ENCODE measurements at regions not wholly inside any gene's neighbourhood (a gene's known extent, or its start where the extent isn't known, plus 50 kb on each side); places are given as distances from the start of the nearest gene placed in this dataset.

GRCh38 chr7:14960721-14961120 is 58.2 kb upstream of the DGKB start:
- no peaks in the 10 kb centered on the region for H3K36me3 ChIP-seq (ENCODE audit: insufficient read depth in 1 of 2, low read depth in 1 of 2)
- H3K9me3 ChIP-seq: no peaks in the 10 kb centered on the region
- 51 to 61% (median 52%) methylated on average over 3 of the region's 3 CpGs for WGBS, 3 donors
- ATAC-seq: no peak
- H3K27me3 ChIP-seq (ENCODE audit: insufficient read depth in 3 of 3, low read length in 2 of 3): peaks cover 0 to 2% (median 0%) of the 10 kb centered on the region in 3 donors
- TF ChIP-seq CTCF (IDR thresholded peaks at IDR 0.05): no peak
- H3K4me3 ChIP-seq: no peak overlapping the region
- no peak for DNase-seq
- no peak overlapping the region for H3K27ac ChIP-seq
- no peaks in the 10 kb centered on the region for H3K4me1 ChIP-seq
- intact Hi-C loops (cut with DNase I): no loop called here

GRCh38 chr7:14959339-14959738 is 56.8 kb upstream of the DGKB start:
- Histone ChIP-seq H3K36me3 (ENCODE audit: insufficient read depth in 1 of 2, low read depth in 1 of 2) (no peaks in the 10 kb centered on the region), H3K27me3 (ENCODE audit: insufficient read depth in 3 of 3, low read length in 2 of 3) (peaks cover 0 to 2% (median 0%) of the 10 kb centered on the region in 3 donors), H3K9me3 (no peaks in the 10 kb centered on the region), H3K4me3 (no peak overlapping the region), H3K27ac (no peak overlapping the region), H3K4me1 (no peaks in the 10 kb centered on the region)
- intact Hi-C loops (cut with DNase I): no loop called here
- no peak for TF ChIP-seq CTCF (IDR thresholded peaks at IDR 0.05)
- DNase-seq: no peak
- no peak for ATAC-seq

GRCh38 chr7:14954035-14954434 is 51.5 kb upstream of the DGKB start:
- Histone ChIP-seq H3K9me3 (no peaks in the 10 kb centered on the region), H3K27me3 (ENCODE audit: insufficient read depth in 3 of 3, low read length in 2 of 3) (no peaks in the 10 kb centered on the region), H3K4me3 (no peak overlapping the region), H3K4me1 (no peaks in the 10 kb centered on the region), H3K27ac (no peak overlapping the region), H3K36me3 (ENCODE audit: insufficient read depth in 1 of 2, low read depth in 1 of 2) (no peaks in the 10 kb centered on the region)
- ATAC-seq (no peak), DNase-seq (no peak)
- intact Hi-C loops (cut with DNase I): no loop called here
- no peak for TF ChIP-seq CTCF (IDR thresholded peaks at IDR 0.05)
- WGBS, 3 donors: 38 to 40% (median 39%) methylated on average over 3 of the region's 3 CpGs
